ENCODE measurements at regions not wholly inside any gene's neighbourhood (a gene's known extent, or its start where the extent isn't known, plus 50 kb on each side); places are given as distances from the start of the nearest gene placed in this dataset.

GRCh38 chr17:72534265-72534664 lies 413.4 kb downstream of the SOX9 start:
- no peak for TF ChIP-seq TAF1 (IDR thresholded peaks at IDR 0.05; ENCODE audit: borderline replicate concordance, insufficient read depth, low read length)
- no peak for TF ChIP-seq POLR2AphosphoS5 (IDR thresholded peaks at IDR 0.05; ENCODE audit: low read depth, low read length)
- TF ChIP-seq REST (IDR thresholded peaks at IDR 0.05; ENCODE audit: insufficient read depth in 1 of 2, low read depth in 2 of 2, low read length in 2 of 2) = no peak
- TF ChIP-seq SIN3A (IDR thresholded peaks at IDR 0.05; ENCODE audit: borderline replicate concordance, insufficient read depth, low read length) = no peak

Data from PFSK-1 (cell line).